D341Med (cell line): ENCODE measurements at regions not wholly inside any gene's neighbourhood (a gene's known extent, or its start where the extent isn't known, plus 50 kb on each side); places are given as distances from the start of the nearest gene placed in this dataset.

Experiments
- DNase-seq: peaks from one replicate; pipeline ENCODE4 v3.0.0; 2012; ENCODE audit warnings: low spot score

- no peak for DNase-seq
These were observed 99.6 kb upstream of the SCG2 start for GRCh38 chr2:223701761-223702160.

- no peak for DNase-seq
These were observed 98.1 kb upstream of the SCG2 start for GRCh38 chr2:223700221-223700620.

- DNase-seq, result no peak
These were observed 95.9 kb upstream of the SCG2 start for GRCh38 chr2:223697892-223698645.

GRCh38 chr2:223697316-223697891 is 95.2 kb upstream of the SCG2 start:
- DNase-seq, result no peak

- DNase-seq, result no peak
These were observed 94.6 kb upstream of the SCG2 start for GRCh38 chr2:223696719-223697118.

GRCh38 chr2:223692191-223692947 is 90.2 kb upstream of the SCG2 start:
- peak; percentile 70 for DNase-seq

GRCh38 chr2:223688094-223688835 is 86.1 kb upstream of the SCG2 start:
- DNase-seq, result peak; percentile 65

GRCh38 chr2:223681125-223681524 is 79.0 kb upstream of the SCG2 start:
- DNase-seq, result no peak

- peak; percentile 30 for DNase-seq
These were observed 72.9 kb upstream of the SCG2 start for GRCh38 chr2:223674998-223675609.

- no peak for DNase-seq
These were observed 67.5 kb upstream of the SCG2 start for GRCh38 chr2:223669453-223670225.

GRCh38 chr2:223668302-223668998 is 66.3 kb upstream of the SCG2 start:
- no peak for DNase-seq

- no peak for DNase-seq
These were observed 52.3 kb upstream of the SCG2 start for GRCh38 chr2:223654384-223654915.

- no peak for DNase-seq
These were observed 50.7 kb upstream of the SCG2 start for GRCh38 chr2:223652902-223653301.

- DNase-seq, result no peak
These were observed 50.0 kb upstream of the SCG2 start for GRCh38 chr2:223652122-223652521.
